Epithelial cell of esophagus (primary cell): ENCODE measurements at regions not wholly inside any gene's neighbourhood (a gene's known extent, or its start where the extent isn't known, plus 50 kb on each side); places are given as distances from the start of the nearest gene placed in this dataset.

Experiments
- DNase-seq: peaks from one replicate; pipeline ENCODE4 v3.0.0; 2010; ENCODE audit warnings: low read depth
- H3K4me3 ChIP-seq: 2 replicates; pipeline ENCODE4 v1.5.1; 2011; ENCODE audit warnings: mild to moderate bottlenecking, low read length, control low read depth
- CTCF ChIP-seq: IDR thresholded peaks from 2 replicates; pipeline ENCODE4 v1.5.1; 2011; ENCODE audit warnings: low read depth, mild to moderate bottlenecking, low read length, control low read depth, inconsistent platforms; ENCODE audit not compliant: insufficient read depth; ENCODE audit errors: missing control alignments

GRCh38 chr11:134913999-134914590, 502.1 kb upstream of the B3GAT1 start:
- no peak for TF ChIP-seq CTCF
- no peak for DNase-seq
- H3K4me3 ChIP-seq = no peak overlapping the region

- TF ChIP-seq CTCF = no peak
- no peak for DNase-seq
- H3K4me3 ChIP-seq = no peak overlapping the region
Measured at GRCh38 chr11:134913391-134913790, 501.3 kb upstream of the B3GAT1 start.

GRCh38 chr11:134911514-134912180, 499.6 kb upstream of the B3GAT1 start:
- no peak for DNase-seq
- no peak for TF ChIP-seq CTCF
- H3K4me3 ChIP-seq = no peak overlapping the region

GRCh38 chr11:134908583-134908982, 496.5 kb upstream of the B3GAT1 start:
- no peak for TF ChIP-seq CTCF
- no peak for DNase-seq
- no peak overlapping the region for H3K4me3 ChIP-seq

- no peak for DNase-seq
- no peak overlapping the region for H3K4me3 ChIP-seq
- no peak for TF ChIP-seq CTCF
Measured at GRCh38 chr11:134907636-134908035, 495.6 kb upstream of the B3GAT1 start.

GRCh38 chr11:134906356-134906955, 494.4 kb upstream of the B3GAT1 start:
- TF ChIP-seq CTCF = no peak
- H3K4me3 ChIP-seq = no peak overlapping the region
- DNase-seq = no peak
